Large intestine (tissue), 3 donors: ENCODE measurements at regions not wholly inside any gene's neighbourhood (a gene's known extent, or its start where the extent isn't known, plus 50 kb on each side); places are given as distances from the start of the nearest gene placed in this dataset.

Source experiments
- DNase-seq, 2 donors: peaks; one replicate each; pipeline versions ENCODE4 v3.0.0 to v3.0.0-alpha.2; 2013
- H3K27ac ChIP-seq: one replicate; pipeline ENCODE4 v1.5.1; 2013; ENCODE audit warnings: low read length
- H3K27me3 ChIP-seq: 2 replicates; pipeline ENCODE4 v1.6.1; 2013; ENCODE audit warnings: low read length; ENCODE audit not compliant: control insufficient read depth, insufficient read depth
- H3K36me3 ChIP-seq: 2 replicates; pipeline ENCODE4 v1.6.1; 2013; ENCODE audit warnings: low read length; ENCODE audit not compliant: control insufficient read depth, insufficient read depth
- H3K4me1 ChIP-seq: one replicate; pipeline ENCODE4 v1.6.1; 2013; ENCODE audit warnings: low read length; ENCODE audit not compliant: control insufficient read depth, insufficient read depth
- H3K4me3 ChIP-seq: one replicate; pipeline ENCODE4 v1.5.1; 2013; ENCODE audit warnings: low read length
- H3K9me3 ChIP-seq: one replicate; pipeline ENCODE4 v1.6.1; 2013; ENCODE audit warnings: mild to moderate bottlenecking, low read depth, low read length, moderate library complexity; ENCODE audit not compliant: control insufficient read depth
- WGBS: methylation state at CpG from one replicate; pipeline ENCODE4 v1.1.5; 2013; ENCODE audit warnings: low lambda C conversion rate; ENCODE audit not compliant: insufficient coverage; 5-methylcytosine and 5-hydroxymethylcytosine counted together

DNA sequence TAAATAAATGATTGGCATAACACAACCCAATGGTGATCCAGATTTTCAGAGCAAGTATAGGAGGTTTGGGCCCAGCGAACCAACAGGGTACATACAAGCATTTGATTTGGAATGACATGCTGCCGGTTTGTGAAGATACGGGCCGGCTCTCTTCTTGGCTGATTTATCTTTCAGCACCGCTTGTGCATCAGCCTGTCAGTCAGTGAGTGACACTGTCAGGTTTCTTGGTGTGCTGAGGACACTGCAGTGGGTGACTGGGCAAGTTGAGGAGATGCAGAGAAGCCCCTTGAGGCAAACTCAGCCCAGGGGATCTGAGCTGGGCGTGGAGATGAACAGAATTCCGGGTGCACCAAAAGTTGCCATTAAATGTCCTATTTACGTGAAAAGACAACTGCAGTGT, 194.5 kb downstream of the SNX10 start:
- H3K27me3 ChIP-seq = no peaks in the 10 kb centered on the region
- no peaks in the 10 kb centered on the region for H3K36me3 ChIP-seq
- no peak overlapping the region for H3K27ac ChIP-seq
- H3K4me3 ChIP-seq = no peak overlapping the region
- no peaks in the 10 kb centered on the region for H3K4me1 ChIP-seq
- no peaks in the 10 kb centered on the region for H3K9me3 ChIP-seq
- WGBS = no CpG with 5 or more reads among the region's 8 CpGs
- no peak for DNase-seq

DNA sequence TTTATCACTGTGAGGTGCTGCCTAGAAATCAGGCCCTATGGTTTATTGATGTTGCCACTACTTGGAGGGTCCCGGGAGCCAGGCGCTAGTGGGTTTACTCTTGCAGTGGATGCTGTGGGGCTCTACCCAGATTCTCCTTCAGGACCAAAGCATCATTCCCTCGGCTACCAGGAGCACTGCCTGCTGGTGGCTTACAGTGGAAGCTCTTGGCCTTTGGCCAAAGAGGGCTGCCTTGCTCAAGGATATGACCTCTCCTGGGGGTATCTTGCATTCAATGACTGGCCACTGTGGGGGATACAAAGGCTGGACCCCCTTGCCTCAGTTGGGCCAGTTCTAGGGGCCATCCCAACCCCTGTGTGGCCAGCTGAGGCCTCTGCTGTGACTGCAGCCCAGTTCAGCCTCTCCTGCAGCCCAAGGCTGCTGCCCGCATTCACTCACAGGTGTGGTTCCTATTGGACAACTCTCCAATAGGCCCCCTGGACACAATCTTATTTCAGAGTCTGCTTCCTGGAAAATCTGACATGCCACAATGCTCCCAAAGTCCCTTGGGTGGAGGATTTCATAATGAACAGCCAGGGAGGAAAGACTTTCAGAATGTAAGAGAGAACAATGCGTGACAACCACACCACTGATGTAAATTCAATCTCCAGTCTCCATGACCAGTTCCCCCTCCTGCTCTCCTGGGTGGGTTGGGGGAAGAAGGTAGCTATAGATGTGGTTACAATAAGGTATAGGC, 196.3 kb downstream of the SNX10 start:
- no CpG with 5 or more reads among the region's 5 CpGs for WGBS
- Histone ChIP-seq H3K9me3 (no peaks in the 10 kb centered on the region), H3K4me3 (no peak overlapping the region), H3K27ac (no peak overlapping the region), H3K27me3 (no peaks in the 10 kb centered on the region), H3K4me1 (no peaks in the 10 kb centered on the region), H3K36me3 (no peaks in the 10 kb centered on the region)
- DNase-seq = no peak

DNA sequence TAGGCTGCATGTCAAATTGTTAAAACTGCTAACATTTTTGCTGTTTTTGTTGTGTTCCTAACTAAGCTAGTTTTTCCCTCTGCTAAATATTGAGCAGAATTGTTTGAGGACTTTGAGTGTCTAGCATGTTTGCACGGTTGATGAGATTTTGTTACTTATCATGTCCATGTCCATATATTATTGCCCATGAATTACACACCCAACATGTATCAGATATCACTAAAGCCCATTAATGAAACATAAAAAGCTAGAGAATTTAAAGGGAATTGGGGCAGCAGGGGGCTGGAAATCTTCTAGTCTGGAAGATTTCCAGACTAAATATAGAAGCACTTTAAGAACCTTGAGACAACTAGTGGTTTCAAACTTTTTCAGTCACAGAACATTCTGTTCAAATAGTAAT, 197.7 kb downstream of the SNX10 start:
- Histone ChIP-seq H3K27ac (no peak overlapping the region), H3K4me3 (no peak overlapping the region), H3K27me3 (no peaks in the 10 kb centered on the region), H3K9me3 (no peaks in the 10 kb centered on the region), H3K4me1 (no peaks in the 10 kb centered on the region), H3K36me3 (no peaks in the 10 kb centered on the region)
- WGBS = no CpG with 5 or more reads among the region's 1 CpG
- DNase-seq = no peak

DNA sequence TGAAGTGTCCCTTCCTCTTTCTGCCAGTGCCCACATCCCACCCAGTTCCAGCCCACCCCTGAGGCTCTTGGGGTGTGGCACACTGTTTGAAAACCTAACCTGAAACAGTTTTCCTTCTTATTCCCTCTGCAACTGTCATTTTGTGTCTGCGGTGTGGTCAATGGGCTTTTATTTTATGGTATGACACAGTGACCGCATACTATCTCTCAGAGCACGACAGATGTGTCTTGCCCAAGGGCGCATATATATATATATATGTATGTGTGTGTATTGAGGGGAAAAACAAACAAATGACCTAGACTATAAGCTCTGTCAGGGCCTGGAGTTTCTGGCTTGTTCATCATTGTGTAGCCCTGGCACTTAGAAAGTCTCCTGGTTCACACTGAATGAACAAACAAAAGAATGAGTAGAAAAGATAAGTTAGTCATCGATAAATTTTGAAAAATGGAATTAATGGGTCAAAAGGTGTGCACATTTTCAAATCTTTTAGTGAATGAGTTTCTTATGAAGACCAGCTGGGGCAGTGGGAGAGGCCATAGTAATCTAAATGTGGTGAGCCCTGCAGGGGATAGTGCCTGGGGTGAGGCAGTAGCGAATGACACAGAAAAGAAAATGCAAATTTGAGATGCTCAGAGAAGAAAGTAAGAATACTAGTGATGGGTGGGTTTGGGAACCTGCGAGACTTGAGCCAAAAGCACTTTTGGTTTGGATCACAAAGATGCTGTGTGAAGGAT, 198.4 kb downstream of the SNX10 start:
- WGBS = 93% methylated on average over 2 of the region's 7 CpGs
- H3K4me1 ChIP-seq = no peaks in the 10 kb centered on the region
- H3K4me3 ChIP-seq = no peak overlapping the region
- no peaks in the 10 kb centered on the region for H3K36me3 ChIP-seq
- no peak overlapping the region for H3K27ac ChIP-seq
- no peak for DNase-seq
- no peaks in the 10 kb centered on the region for H3K9me3 ChIP-seq
- no peaks in the 10 kb centered on the region for H3K27me3 ChIP-seq

DNA sequence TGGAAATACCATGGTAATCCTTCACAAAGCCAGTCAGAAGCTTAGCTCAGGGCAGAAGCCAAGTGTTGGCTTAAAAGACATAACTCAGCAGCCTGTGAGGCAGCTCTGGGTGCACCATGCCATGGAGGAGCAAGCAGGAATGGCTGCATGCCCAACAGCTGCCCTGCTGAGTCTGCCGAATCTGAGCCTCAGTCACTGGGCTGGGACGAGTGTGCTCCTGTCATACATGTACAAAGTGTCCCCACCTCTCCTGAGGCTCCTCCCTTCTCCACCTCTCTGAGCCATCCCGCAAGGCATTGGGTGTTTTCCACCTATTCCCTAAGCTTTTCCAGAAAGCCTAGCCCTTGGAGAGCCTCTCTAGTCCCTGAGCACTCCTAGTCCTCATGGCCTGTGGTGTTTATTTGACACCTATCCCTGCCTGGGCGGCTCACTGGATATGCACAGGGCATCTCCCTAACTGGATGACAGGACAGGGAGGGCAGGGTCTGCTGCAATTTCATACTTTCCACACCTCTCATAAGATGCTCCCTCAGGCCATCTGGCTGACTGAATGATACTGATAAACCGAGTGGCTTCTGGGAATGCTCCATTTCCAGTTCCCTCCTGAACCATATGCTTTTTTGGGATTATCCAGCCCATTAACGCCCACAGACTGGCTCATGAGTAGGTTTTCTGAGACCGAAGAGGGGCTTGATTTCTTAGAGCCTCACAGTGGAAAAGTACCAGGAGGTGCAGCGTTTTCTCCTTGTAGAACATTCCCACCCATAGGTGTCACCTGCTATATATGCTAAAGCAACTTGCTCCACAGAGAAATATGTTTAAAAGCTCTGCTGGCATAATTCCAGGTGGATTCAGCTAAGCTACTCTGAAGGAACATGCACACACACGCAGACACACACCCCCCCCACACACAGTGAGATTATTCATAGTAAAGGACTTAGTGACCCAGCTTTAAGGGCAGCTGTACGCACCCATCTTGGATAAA, 199.3 kb downstream of the SNX10 start:
- WGBS = no CpG with 5 or more reads among the region's 10 CpGs
- DNase-seq = no peak
- H3K4me1 ChIP-seq = no peaks in the 10 kb centered on the region
- H3K27me3 ChIP-seq = no peaks in the 10 kb centered on the region
- H3K36me3 ChIP-seq = no peaks in the 10 kb centered on the region
- no peaks in the 10 kb centered on the region for H3K9me3 ChIP-seq
- H3K27ac ChIP-seq = no peak overlapping the region
- no peak overlapping the region for H3K4me3 ChIP-seq

DNA sequence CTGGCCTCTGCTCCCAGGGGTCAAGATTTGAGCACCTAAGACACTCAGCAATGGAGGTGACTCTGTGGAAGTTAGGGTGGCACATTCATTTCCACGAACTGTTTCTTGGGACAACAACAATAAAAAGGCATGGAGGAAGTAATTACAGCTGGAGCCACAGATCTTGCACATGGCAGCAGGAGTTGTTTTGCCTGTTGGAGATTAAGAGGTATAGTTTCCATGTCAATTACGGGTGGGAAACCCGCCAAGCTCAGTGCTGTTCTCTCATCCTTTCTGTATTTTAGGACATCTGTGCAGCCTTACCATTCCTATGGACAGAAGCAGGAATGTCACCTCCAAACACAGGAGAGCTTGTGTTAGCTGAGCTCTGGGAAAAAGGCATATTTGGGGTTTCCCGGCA, 201.2 kb downstream of the SNX10 start:
- no peaks in the 10 kb centered on the region for H3K4me1 ChIP-seq

DNA sequence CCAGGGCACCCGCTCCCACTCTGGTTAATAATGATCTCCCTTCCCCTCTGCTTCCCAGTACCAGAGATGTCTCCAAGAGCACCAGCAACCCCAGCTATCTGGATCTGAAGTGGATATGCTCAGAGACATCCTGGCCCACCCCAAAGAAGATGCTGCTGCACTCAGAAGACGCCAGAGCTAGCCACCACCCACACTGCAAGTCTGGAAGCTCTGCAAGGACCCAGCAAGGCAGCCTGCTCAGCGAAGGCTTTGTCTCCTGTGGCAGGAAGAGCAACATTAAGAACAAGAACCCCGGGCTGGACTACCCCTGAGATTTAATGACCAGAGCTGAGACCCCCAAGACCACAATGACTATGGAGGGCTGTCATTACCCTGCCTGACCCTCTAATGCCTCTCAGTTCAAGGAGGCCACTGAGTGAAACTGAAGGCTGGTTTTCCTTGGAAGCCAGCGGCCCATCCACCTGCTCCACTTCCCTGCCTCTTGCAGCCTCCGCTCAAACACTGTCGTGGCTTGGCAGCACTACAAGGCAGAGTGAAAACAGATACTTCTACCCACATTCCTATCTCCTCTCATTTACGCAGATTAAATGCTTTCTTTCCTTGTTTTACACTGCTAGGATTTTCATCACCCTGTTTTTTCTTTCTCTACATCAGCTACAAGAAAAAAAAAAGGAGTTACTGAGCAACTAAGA, 202.2 kb downstream of the SNX10 start:
- Histone ChIP-seq H3K27ac (no peak overlapping the region), H3K36me3 (no peaks in the 10 kb centered on the region), H3K4me1 (peaks cover 7% of the 10 kb centered on the region), H3K9me3 (no peaks in the 10 kb centered on the region), H3K4me3 (no peak overlapping the region), H3K27me3 (no peaks in the 10 kb centered on the region)
- no peak for DNase-seq
- WGBS = 94% methylated on average over 3 of the region's 8 CpGs

More for the DNA sequence above, 201.2 kb downstream of the SNX10 start:
- 100% methylated on average over 1 of the region's 4 CpGs for WGBS
- H3K9me3 ChIP-seq = no peaks in the 10 kb centered on the region
- no peaks in the 10 kb centered on the region for H3K27me3 ChIP-seq
- H3K4me3 ChIP-seq = no peak overlapping the region
- H3K36me3 ChIP-seq = no peaks in the 10 kb centered on the region
- DNase-seq = no peak
- H3K27ac ChIP-seq = no peak overlapping the region

DNA sequence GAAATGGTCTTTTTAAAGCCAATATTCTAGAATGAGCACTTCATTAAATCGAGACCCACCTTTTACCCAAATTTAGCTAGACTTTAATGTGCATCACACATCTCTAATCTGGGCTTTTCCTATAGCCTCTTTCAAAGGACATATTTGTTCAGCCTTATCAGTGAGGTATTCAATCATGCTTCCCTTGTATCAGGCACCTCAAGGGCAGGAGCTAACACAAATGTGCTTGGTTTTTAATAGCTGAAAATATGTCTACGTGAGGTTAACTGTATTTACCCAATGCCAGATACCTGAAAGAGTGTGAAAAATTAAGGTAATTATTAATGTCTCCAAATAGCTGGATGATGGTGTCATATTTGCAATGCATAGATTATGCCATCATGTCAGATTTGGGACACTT, 203.9 kb downstream of the SNX10 start:
- WGBS = 67% methylated on average over 1 of the region's 2 CpGs
- Histone ChIP-seq H3K4me3 (no peak overlapping the region), H3K9me3 (no peaks in the 10 kb centered on the region), H3K4me1 (peaks cover 7% of the 10 kb centered on the region), H3K36me3 (no peaks in the 10 kb centered on the region), H3K27ac (no peak overlapping the region), H3K27me3 (no peaks in the 10 kb centered on the region)
- no peak for DNase-seq

DNA sequence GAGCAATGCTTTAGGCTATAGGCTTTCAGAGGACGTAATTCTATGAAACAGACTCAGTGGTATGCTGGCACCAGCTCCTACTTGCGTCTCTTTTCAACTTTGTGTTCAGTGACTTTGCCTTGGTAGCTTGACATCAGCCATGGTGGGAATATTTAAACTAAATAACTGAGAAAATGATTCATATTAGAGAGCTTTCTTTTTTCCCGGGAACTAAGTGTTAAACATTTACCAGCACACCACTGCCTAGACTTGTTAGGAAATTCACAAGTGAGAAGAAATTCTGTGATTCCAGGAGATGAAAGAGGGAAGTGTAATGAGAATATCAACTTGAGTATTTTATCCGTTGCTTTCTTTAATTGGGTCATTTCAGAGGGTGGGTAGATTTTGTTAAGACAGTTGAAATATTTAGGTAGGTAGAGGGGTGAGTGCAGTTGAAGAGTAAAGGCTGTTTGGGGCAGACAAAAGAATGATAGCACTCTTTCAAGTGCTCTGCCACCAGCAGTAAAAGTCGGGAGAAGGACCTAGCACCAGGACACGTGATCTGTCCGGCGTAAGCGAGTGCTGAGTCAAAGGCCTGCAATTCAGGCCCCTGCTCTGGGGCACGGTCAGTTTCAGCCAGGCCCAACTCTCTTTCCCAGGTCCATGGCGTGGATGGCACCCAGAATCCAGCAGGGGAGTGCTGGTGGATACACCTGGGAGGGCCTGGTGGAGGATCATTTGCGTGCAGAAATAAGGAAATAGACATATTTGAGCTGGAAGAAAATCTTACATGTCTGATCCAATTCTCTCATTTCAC, 206.3 kb downstream of the SNX10 start:
- Histone ChIP-seq H3K36me3 (no peaks in the 10 kb centered on the region), H3K27me3 (no peaks in the 10 kb centered on the region), H3K9me3 (no peaks in the 10 kb centered on the region), H3K4me3 (no peak overlapping the region), H3K27ac (peak overlapping the region; percentile 14), H3K4me1 (peaks cover 7% of the 10 kb centered on the region)
- DNase-seq = peak in 1 of 2 donors; percentile 46
- 77% methylated on average over 4 of the region's 12 CpGs for WGBS
